K562 (cell line): ENCODE measurements at regions not wholly inside any gene's neighbourhood (a gene's known extent, or its start where the extent isn't known, plus 50 kb on each side); places are given as distances from the start of the nearest gene placed in this dataset.

ENCODE experiments used
- ATAC-seq: fragments of 200-7000 bp; cut with Tn5 transposase; 3 replicates; pipeline ENCODE4 v1.9.1; 2020; ENCODE audit warnings: moderate library complexity
- BruUV-seq: library from RNA; stranded (reverse); fragments of 400-500 nt; replicated peaks from 2 replicates; lab custom pipeline; 2021; lab: Mats Ljungman, UMichigan
- CTCF ChIA-PET: fragments of 300-600 bp; formaldehyde crosslinking; extraction: SDS; loops from one replicate; lab custom pipeline; 2021; ENCODE audit warnings: low intra/inter-chr PET ratio; lab: Yijun Ruan, JAX
- POLR2A ChIA-PET: fragments of 300-600, 350-650 bp; sonication (Branson Sonifier 250); formaldehyde crosslinking; extraction: SDS; loops from one replicate; lab custom pipeline; 2021; ENCODE audit warnings: antibody characterized with exemption, inconsistent platforms; lab: Yijun Ruan, JAX
- DNase-seq, 4 experiments: peaks; one replicate each; pipeline versions ENCODE4 v3.0.0 to v3.0.0-alpha.2; 2011 to 2018; ENCODE audit warnings: low spot score in 3 of 4, mixed read lengths in 3 of 4; ENCODE audit errors: extremely low read depth in 1 of 4
- FAIRE-seq: peaks from 2 replicates; lab custom pipeline; 2011; peaks lifted over from hg19 to GRCh38; lab: Jason Lieb, UNC
- H2AFZ ChIP-seq: 2 replicates; pipeline ENCODE4 v1.6.0; 2011; ENCODE audit warnings: low read depth, low read length, control low read depth, inconsistent platforms
- H3K27ac ChIP-seq: fragments of 200-600 bp; 3 replicates; pipeline ENCODE4 v1.8.0; 2011; ENCODE audit warnings: low read depth, mild to moderate bottlenecking, control low read depth, inconsistent platforms, low read length, moderate library complexity, mixed read lengths; ENCODE audit errors: extremely low read depth
- H3K27me3 ChIP-seq, 2 experiments: fragments of 300-600 bp in 1 of 2; 2 replicates in 1 of 2; 3 replicates in 1 of 2; pipeline versions ENCODE4 v1.6.0 to v1.8.0; 2011; ENCODE audit warnings: inconsistent platforms in 2 of 2, low read length in 2 of 2, mild to moderate bottlenecking in 1 of 2, mixed read lengths in 1 of 2, moderate library complexity in 1 of 2; ENCODE audit not compliant: control insufficient read depth in 2 of 2, insufficient read depth in 2 of 2
- H3K36me3 ChIP-seq: fragments of 300-600 bp; 3 replicates; pipeline ENCODE4 v1.8.0; 2011; ENCODE audit warnings: mild to moderate bottlenecking, low read length, inconsistent platforms; ENCODE audit not compliant: control insufficient read depth, insufficient read depth
- H3K4me1 ChIP-seq, 2 experiments: fragments of 200-600 bp in 1 of 2; replicated peaks in 1 of 2; 2 replicates in 1 of 2; 3 replicates in 1 of 2; pipeline versions ENCODE4 v1.5.1 to v1.8.0; 2011; ENCODE audit warnings: inconsistent platforms in 2 of 2, low read length in 2 of 2, mild to moderate bottlenecking in 1 of 2, mixed read lengths in 1 of 2, moderate library complexity in 1 of 2; ENCODE audit not compliant: control insufficient read depth in 2 of 2, insufficient read depth in 2 of 2
- H3K4me2 ChIP-seq: 2 replicates; pipeline ENCODE4 v1.6.1; 2011; ENCODE audit warnings: low read length, control low read depth, inconsistent platforms, mixed read lengths; ENCODE audit not compliant: insufficient read depth
- H3K4me3 ChIP-seq: fragments of 200-600 bp; sonication (generic), shearing (Covaris generic); 2 replicates; pipeline ENCODE4 v1.5.1; 2016; ENCODE audit warnings: control low read depth, inconsistent platforms
- H3K79me2 ChIP-seq: fragments of 200-600 bp; 3 replicates; pipeline ENCODE4 v1.8.0; 2011; ENCODE audit warnings: low read length, inconsistent platforms; ENCODE audit not compliant: control insufficient read depth, insufficient read depth
- H3K9ac ChIP-seq, 2 experiments: 2 replicates each; pipeline versions ENCODE4 v1.6.0 to v1.6.1; 2011; ENCODE audit warnings: low read depth in 2 of 2, low read length in 2 of 2, control low read depth in 1 of 2, inconsistent platforms in 1 of 2, mild to moderate bottlenecking in 1 of 2, mixed read lengths in 1 of 2; ENCODE audit not compliant: insufficient read depth in 1 of 2
- H3K9me1 ChIP-seq: one replicate; pipeline ENCODE4 v1.6.0; 2011; ENCODE audit warnings: inconsistent platforms, mild to moderate bottlenecking, low read length, moderate library complexity; ENCODE audit not compliant: control insufficient read depth, insufficient read depth
- H3K9me3 ChIP-seq: replicated peaks from 2 replicates; pipeline ENCODE4 v1.5.1; 2011; ENCODE audit warnings: low read depth, low read length, inconsistent platforms; ENCODE audit not compliant: control insufficient read depth, insufficient read depth
- H4K20me1 ChIP-seq: replicated peaks from 2 replicates; pipeline ENCODE4 v1.6.1; 2011; ENCODE audit warnings: low read length, inconsistent platforms, mixed read lengths; ENCODE audit not compliant: control insufficient read depth, insufficient read depth
- KDM5B ChIP-seq: fragments of 200-600 bp; sonication (generic); IDR thresholded peaks from 2 replicates; pipeline ENCODE4 v1.6.1; 2012; ENCODE audit warnings: low read depth, mild to moderate bottlenecking, moderate library complexity, low read length, control low read depth, inconsistent platforms; ENCODE audit not compliant: insufficient replicate concordance
- MAFF ChIP-seq: IDR thresholded peaks from 2 replicates; pipeline ENCODE4 v1.6.1; 2012; ENCODE audit warnings: low read length, improper control_type of control experiment
- PHB ChIP-seq: fragments of 250-450 bp; sonication (Bioruptor Pico); IDR thresholded peaks from 2 replicates; pipeline ENCODE4 v1.5.0; 2021
- SIX5 ChIP-seq, 2 experiments: IDR thresholded peaks; 2 replicates each; pipeline ENCODE4 v1.6.1; 2011; ENCODE audit warnings: low read length in 2 of 2, borderline replicate concordance in 1 of 2, low read depth in 1 of 2, mild to moderate bottlenecking in 1 of 2, moderate library complexity in 1 of 2; ENCODE audit not compliant: insufficient read depth in 1 of 2
- ZBTB8A ChIP-seq: fragments of 450-650 bp; IDR thresholded peaks from 2 replicates; pipeline ENCODE4 v1.6.1; 2018; ENCODE audit warnings: mild to moderate bottlenecking, moderate library complexity; ENCODE audit not compliant: partially characterized antibody
- WGBS: fragments of 100-300 bp; shearing (Covaris generic); methylation state at CpG from one replicate; pipeline ENCODE4 v1.1.6; 2016; ENCODE audit warnings: low coverage, mixed read lengths; ENCODE audit not compliant: insufficient coverage; ENCODE audit errors: missing lambda C conversion rate; 5-methylcytosine and 5-hydroxymethylcytosine counted together
- in situ Hi-C: fragments of 300-500 bp; cut with MboI; formaldehyde crosslinking; loops from 4 replicates; pipeline ENCODE4 v1.15.0; 2018; ENCODE audit warnings: inconsistent platforms, mixed read lengths
- intact Hi-C: fragments of 100-400 bp; cut with micrococcal nuclease; formaldehyde crosslinking; loops from 2 replicates; pipeline ENCODE4 v1.14.2; 2022
- TF ChIP-seq, protein P1 (sequence below): sonication (generic); formaldehyde crosslinking; IDR thresholded peaks from 2 replicates; pipeline ENCODE4 v1.8.0; 2022; ENCODE audit warnings: missing genetic modification reagents, mild to moderate bottlenecking, borderline replicate concordance
- TF ChIP-seq, protein P2 (sequence below): sonication (generic); formaldehyde crosslinking; IDR thresholded peaks from 2 replicates; pipeline ENCODE4 v1.8.0; 2022; ENCODE audit warnings: missing genetic modification reagents, mild to moderate bottlenecking, moderate library complexity, borderline replicate concordance
- TF ChIP-seq, protein P3 (sequence below): fragments of 250-450 bp; sonication (Bioruptor Pico); IDR thresholded peaks from 2 replicates; pipeline ENCODE4 v1.8.0; 2022; ENCODE audit warnings: inconsistent platforms, mild to moderate bottlenecking, moderate library complexity, borderline replicate concordance

DNA sequence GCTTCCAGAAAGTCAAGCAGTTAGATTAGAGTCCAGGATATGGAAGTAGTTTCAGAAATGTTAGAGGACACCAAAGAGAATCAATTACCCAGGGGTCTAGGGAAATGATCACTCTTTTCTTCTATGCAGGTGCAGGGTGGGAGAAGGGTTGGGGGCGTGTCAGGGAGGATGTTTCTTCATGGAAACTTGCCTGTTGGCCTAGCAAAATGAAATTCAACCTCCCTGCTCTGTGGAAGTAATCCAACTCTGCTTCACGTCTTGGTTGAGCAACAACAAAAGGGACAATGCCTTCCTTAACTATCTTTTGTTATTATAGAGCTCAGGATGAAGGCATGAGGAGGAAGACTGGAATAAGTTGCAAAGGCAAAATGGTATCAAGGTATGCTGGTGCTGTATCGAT, 210.8 kb upstream of the ETAA1 start:
- no peaks in the 10 kb centered on the region for H3K79me2 ChIP-seq
- H3K36me3 ChIP-seq = no peaks in the 10 kb centered on the region
- CTCF ChIA-PET = no interaction called here
- no peak overlapping the region for H2AFZ ChIP-seq
- DNase-seq (no peak), FAIRE-seq (no peak), ATAC-seq (no peak)
- no TSS peak for BruUV-seq
- H3K9me3 ChIP-seq = no peaks in the 10 kb centered on the region
- 0% methylated on average over 3 of the region's 3 CpGs for WGBS
- H4K20me1 ChIP-seq = no peaks in the 10 kb centered on the region
- H3K4me2 ChIP-seq = no peak overlapping the region
- H3K4me3 ChIP-seq = no peak overlapping the region
- in situ Hi-C loops = no loop called here
- intact Hi-C loops = no loop called here
- H3K9me1 ChIP-seq = no peaks in the 10 kb centered on the region
- no peak overlapping the region for H3K9ac ChIP-seq
- no peak overlapping the region for H3K27ac ChIP-seq
- TF ChIP-seq SIX5 (IDR thresholded peaks at IDR 0.05; ENCODE audit: borderline replicate concordance in 1 of 2, insufficient read depth in 1 of 2, low read depth in 1 of 2, low read length in 2 of 2) = no peak
- TF ChIP-seq, protein P1, sequence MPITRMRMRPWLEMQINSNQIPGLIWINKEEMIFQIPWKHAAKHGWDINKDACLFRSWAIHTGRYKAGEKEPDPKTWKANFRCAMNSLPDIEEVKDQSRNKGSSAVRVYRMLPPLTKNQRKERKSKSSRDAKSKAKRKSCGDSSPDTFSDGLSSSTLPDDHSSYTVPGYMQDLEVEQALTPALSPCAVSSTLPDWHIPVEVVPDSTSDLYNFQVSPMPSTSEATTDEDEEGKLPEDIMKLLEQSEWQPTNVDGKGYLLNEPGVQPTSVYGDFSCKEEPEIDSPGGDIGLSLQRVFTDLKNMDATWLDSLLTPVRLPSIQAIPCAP (CRISPR knock-in tag) = no peak
- TF ChIP-seq ZBTB8A = no peak
- no peak for TF ChIP-seq KDM5B
- TF ChIP-seq, protein P2, sequence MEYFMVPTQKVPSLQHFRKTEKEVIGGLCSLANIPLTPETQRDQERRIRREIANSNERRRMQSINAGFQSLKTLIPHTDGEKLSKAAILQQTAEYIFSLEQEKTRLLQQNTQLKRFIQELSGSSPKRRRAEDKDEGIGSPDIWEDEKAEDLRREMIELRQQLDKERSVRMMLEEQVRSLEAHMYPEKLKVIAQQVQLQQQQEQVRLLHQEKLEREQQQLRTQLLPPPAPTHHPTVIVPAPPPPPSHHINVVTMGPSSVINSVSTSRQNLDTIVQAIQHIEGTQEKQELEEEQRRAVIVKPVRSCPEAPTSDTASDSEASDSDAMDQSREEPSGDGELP (CRISPR knock-in tag) = no peak
- no peak for TF ChIP-seq MAFF
- TF ChIP-seq PHB (CRISPR knock-in tag) = no peak
- TF ChIP-seq, protein P3, sequence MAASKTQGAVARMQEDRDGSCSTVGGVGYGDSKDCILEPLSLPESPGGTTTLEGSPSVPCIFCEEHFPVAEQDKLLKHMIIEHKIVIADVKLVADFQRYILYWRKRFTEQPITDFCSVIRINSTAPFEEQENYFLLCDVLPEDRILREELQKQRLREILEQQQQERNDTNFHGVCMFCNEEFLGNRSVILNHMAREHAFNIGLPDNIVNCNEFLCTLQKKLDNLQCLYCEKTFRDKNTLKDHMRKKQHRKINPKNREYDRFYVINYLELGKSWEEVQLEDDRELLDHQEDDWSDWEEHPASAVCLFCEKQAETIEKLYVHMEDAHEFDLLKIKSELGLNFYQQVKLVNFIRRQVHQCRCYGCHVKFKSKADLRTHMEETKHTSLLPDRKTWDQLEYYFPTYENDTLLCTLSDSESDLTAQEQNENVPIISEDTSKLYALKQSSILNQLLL (CRISPR knock-in tag) = no peak
- H3K27me3 ChIP-seq = no peaks in the 10 kb centered on the region
- POLR2A ChIA-PET = no interaction called here
- no peaks in the 10 kb centered on the region for H3K4me1 ChIP-seq
